GM12878 (cell line): ENCODE measurements at regions not wholly inside any gene's neighbourhood (a gene's known extent, or its start where the extent isn't known, plus 50 kb on each side); places are given as distances from the start of the nearest gene placed in this dataset.
"Not testable (repeated sequence)": the region's sequence is repeated elsewhere in the genome, so short reads cannot be mapped to it uniquely, and the experiment has no call there.

Experiments used
- ATAC-seq: fragments of 200-7000 bp; cut with Tn5 transposase; 3 replicates; pipeline ENCODE4 v1.9.1; 2020; ENCODE audit warnings: mild to moderate bottlenecking, moderate library complexity
- BruUV-seq: library from RNA; stranded (reverse); fragments of 400-500 nt; replicated peaks from 2 replicates; lab custom pipeline; 2021; lab: Mats Ljungman, UMichigan
- CTCF ChIA-PET: fragments of 300-600 bp; sonication (Branson Sonifier 250); formaldehyde crosslinking; extraction: SDS; loops from one replicate; lab custom pipeline; 2021; ENCODE audit warnings: inconsistent platforms; lab: Yijun Ruan, JAX
- POLR2A ChIA-PET: fragments of 350-600 bp; formaldehyde crosslinking; extraction: SDS; loops from one replicate; lab custom pipeline; 2021; ENCODE audit warnings: inconsistent platforms; lab: Charles Lee
- RAD21 ChIA-PET: fragments of 300-600 bp; sonication (Branson Sonifier 250); formaldehyde crosslinking; loops from one replicate; lab custom pipeline; 2023; ENCODE audit warnings: antibody characterized with exemption; ENCODE audit not compliant: unreplicated experiment; lab: Charles Lee
- SMC1A ChIA-PET: fragments of 300-600 bp; sonication (Branson Sonifier 250); formaldehyde crosslinking; loops from one replicate; lab custom pipeline; 2023; ENCODE audit not compliant: unreplicated experiment, uncharacterized antibody; lab: Charles Lee
- DNase-seq: peaks from one replicate; pipeline ENCODE4 v3.0.0-alpha.2; 2011; ENCODE audit warnings: low read depth, low spot score
- FAIRE-seq: peaks from 3 replicates; lab custom pipeline; 2011; peaks lifted over from hg19 to GRCh38; lab: Jason Lieb, UNC
- H2AFZ ChIP-seq: 2 replicates; pipeline ENCODE4 v1.6.0; 2011; ENCODE audit warnings: low read depth, low read length, control low read depth; ENCODE audit not compliant: control insufficient read depth
- H3K27ac ChIP-seq: 2 replicates; pipeline ENCODE4 v1.5.1; 2011; ENCODE audit warnings: control low read depth; ENCODE audit not compliant: control insufficient read depth, insufficient read depth
- H3K27me3 ChIP-seq, 2 experiments: replicated peaks in 1 of 2; 2 replicates each; pipeline versions ENCODE4 v1.6.0 to v1.6.1; 2011; ENCODE audit warnings: low read length in 1 of 2; ENCODE audit not compliant: control insufficient read depth in 2 of 2, insufficient read depth in 2 of 2
- H3K36me3 ChIP-seq, 2 experiments: 2 replicates each; pipeline ENCODE4 v1.5.1; 2011; ENCODE audit warnings: low read length in 1 of 2; ENCODE audit not compliant: control insufficient read depth in 2 of 2, insufficient read depth in 2 of 2
- H3K4me1 ChIP-seq: 2 replicates; pipeline ENCODE4 v1.6.1; 2011; ENCODE audit warnings: mild to moderate bottlenecking, low read length, moderate library complexity, mixed read lengths; ENCODE audit not compliant: control insufficient read depth, insufficient read depth
- H3K4me2 ChIP-seq: 2 replicates; pipeline ENCODE4 v1.6.0; 2011; ENCODE audit warnings: control low read depth; ENCODE audit not compliant: control insufficient read depth, insufficient read depth
- H3K4me3 ChIP-seq: fragments of 200-600 bp; sonication (generic); 2 replicates; pipeline ENCODE4 v1.5.1; 2016
- H3K79me2 ChIP-seq: 2 replicates; pipeline ENCODE4 v1.6.0; 2011; ENCODE audit warnings: low read length; ENCODE audit not compliant: control insufficient read depth, insufficient read depth
- H3K9ac ChIP-seq: 2 replicates; pipeline ENCODE4 v1.8.0; 2011; ENCODE audit warnings: low read length, control low read depth, mixed read lengths; ENCODE audit not compliant: control insufficient read depth, insufficient read depth
- H3K9me3 ChIP-seq: replicated peaks from 3 replicates; pipeline ENCODE4 v1.5.1; 2011; ENCODE audit warnings: mild to moderate bottlenecking, low read length; ENCODE audit not compliant: control insufficient read depth, insufficient read depth
- H4K20me1 ChIP-seq: 2 replicates; pipeline ENCODE4 v1.6.0; 2011; ENCODE audit not compliant: control insufficient read depth, insufficient read depth
- ATF3 ChIP-seq: IDR thresholded peaks from 2 replicates; pipeline ENCODE4 v1.6.1; 2011; ENCODE audit warnings: low read depth, mild to moderate bottlenecking, low read length, moderate library complexity, borderline replicate concordance; ENCODE audit errors: extremely low read depth
- EED ChIP-seq: sonication (generic); IDR thresholded peaks from 2 replicates; pipeline ENCODE4 v1.6.1; 2016; ENCODE audit warnings: antibody characterized with exemption, low read depth
- NRF1 ChIP-seq: conservative IDR thresholded peaks from 2 replicates; pipeline ENCODE4 v1.6.1; 2011; ENCODE audit warnings: mild to moderate bottlenecking, low read depth, low read length, improper control_type of control experiment
- RCOR1 ChIP-seq: conservative IDR thresholded peaks from 2 replicates; pipeline ENCODE4 v1.6.1; 2012; ENCODE audit warnings: low read depth, low read length, improper control_type of control experiment
- ZSCAN29 ChIP-seq: fragments of 450-650 bp; IDR thresholded peaks from 2 replicates; pipeline ENCODE4 v1.6.1; 2017; ENCODE audit warnings: mild to moderate bottlenecking, moderate library complexity
- WGBS: methylation state at CpG from one replicate; pipeline ENCODE4 v1.1.6; 2016; ENCODE audit warnings: low lambda C conversion rate; ENCODE audit not compliant: insufficient replicate concordance, insufficient coverage; ENCODE audit errors: missing lambda C conversion rate; 5-methylcytosine and 5-hydroxymethylcytosine counted together
- in situ Hi-C: fragments of 300-500 bp; cut with MboI; formaldehyde crosslinking; loops from 9 replicates; pipeline ENCODE4 v1.14.3; 2018; ENCODE audit warnings: mixed read lengths
- intact Hi-C: fragments of 100-400 bp; cut with micrococcal nuclease; formaldehyde crosslinking; loops from one replicate; pipeline ENCODE4 v1.14.2; 2022; ENCODE audit not compliant: unreplicated experiment
- TF ChIP-seq, protein P1 (sequence below): fragments of 450-650 bp; IDR thresholded peaks from 2 replicates; pipeline ENCODE4 v1.6.1; 2016; ENCODE audit warnings: mild to moderate bottlenecking, moderate library complexity, borderline replicate concordance

DNA sequence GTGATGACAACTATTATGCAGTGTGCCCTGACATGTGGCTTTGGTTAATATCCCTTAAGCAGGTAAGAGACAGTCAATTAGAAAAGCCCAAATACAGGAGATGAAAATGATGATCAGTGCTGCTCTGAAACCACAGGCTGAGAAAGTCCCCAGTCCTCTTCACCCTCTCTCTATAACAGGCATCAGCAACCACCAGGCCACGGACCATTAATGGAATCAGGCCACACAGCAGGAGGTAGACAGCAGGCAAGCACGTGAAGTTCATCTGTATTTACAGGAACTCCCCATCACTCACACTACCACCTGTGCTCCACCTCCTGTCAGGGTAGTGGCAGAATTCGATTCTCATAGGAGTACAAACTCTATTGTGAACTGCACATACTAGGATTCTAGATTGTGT is 591.6 kb upstream of the CYLC2 start:
- no peaks in the 10 kb centered on the region for H3K27me3 ChIP-seq
- BruUV-seq: no TSS peak
- in situ Hi-C loops (no loop called here), intact Hi-C loops (no loop called here)
- no peaks in the 10 kb centered on the region for H4K20me1 ChIP-seq
- H3K4me1 ChIP-seq: no peaks in the 10 kb centered on the region
- H3K36me3 ChIP-seq: no peaks in the 10 kb centered on the region
- H3K4me3 ChIP-seq: no peak overlapping the region
- SMC1A ChIA-PET: no interaction called here
- TF ChIP-seq ZSCAN29 (no peak), RCOR1 (no peak)
- H3K9me3 ChIP-seq: no peaks in the 10 kb centered on the region
- 6% methylated on average over 3 of the region's 3 CpGs for WGBS
- no peak for ATAC-seq
- H3K4me2 ChIP-seq: no peak overlapping the region
- H3K27ac ChIP-seq: no peak overlapping the region
- no peaks in the 10 kb centered on the region for H3K79me2 ChIP-seq
- no peak overlapping the region for H3K9ac ChIP-seq
- CTCF ChIA-PET: no interaction called here
- POLR2A ChIA-PET: no interaction called here
- H2AFZ ChIP-seq: no peak overlapping the region
- RAD21 ChIA-PET: no interaction called here
- no peak for DNase-seq
- FAIRE-seq: no peak

DNA sequence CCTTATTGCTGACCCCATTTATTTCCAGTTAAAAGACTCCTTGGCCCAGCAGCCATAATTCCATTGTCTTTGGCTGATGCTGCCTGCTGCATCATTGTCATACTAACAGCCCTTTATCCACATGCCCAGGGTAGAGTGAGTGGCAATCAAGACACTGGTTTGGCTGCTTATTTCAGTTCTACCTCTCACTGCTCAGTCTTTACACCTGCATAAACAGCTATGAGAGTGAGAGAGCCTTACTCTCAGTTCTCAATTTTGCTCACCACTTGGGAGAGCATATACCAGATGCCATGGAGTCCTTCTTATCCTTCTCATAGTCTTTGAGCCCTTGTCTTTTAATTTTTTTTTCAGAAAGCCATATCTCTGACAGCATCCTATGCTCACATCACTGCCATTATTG is 596.9 kb upstream of the CYLC2 start:
- no peak overlapping the region for H2AFZ ChIP-seq
- SMC1A ChIA-PET: no interaction called here
- no peak overlapping the region for H3K4me2 ChIP-seq
- no peak overlapping the region for H3K4me3 ChIP-seq
- RAD21 ChIA-PET: no interaction called here
- BruUV-seq: no TSS peak
- H3K27ac ChIP-seq: no peak overlapping the region
- H3K9ac ChIP-seq: no peak overlapping the region
- TF ChIP-seq, protein P1, sequence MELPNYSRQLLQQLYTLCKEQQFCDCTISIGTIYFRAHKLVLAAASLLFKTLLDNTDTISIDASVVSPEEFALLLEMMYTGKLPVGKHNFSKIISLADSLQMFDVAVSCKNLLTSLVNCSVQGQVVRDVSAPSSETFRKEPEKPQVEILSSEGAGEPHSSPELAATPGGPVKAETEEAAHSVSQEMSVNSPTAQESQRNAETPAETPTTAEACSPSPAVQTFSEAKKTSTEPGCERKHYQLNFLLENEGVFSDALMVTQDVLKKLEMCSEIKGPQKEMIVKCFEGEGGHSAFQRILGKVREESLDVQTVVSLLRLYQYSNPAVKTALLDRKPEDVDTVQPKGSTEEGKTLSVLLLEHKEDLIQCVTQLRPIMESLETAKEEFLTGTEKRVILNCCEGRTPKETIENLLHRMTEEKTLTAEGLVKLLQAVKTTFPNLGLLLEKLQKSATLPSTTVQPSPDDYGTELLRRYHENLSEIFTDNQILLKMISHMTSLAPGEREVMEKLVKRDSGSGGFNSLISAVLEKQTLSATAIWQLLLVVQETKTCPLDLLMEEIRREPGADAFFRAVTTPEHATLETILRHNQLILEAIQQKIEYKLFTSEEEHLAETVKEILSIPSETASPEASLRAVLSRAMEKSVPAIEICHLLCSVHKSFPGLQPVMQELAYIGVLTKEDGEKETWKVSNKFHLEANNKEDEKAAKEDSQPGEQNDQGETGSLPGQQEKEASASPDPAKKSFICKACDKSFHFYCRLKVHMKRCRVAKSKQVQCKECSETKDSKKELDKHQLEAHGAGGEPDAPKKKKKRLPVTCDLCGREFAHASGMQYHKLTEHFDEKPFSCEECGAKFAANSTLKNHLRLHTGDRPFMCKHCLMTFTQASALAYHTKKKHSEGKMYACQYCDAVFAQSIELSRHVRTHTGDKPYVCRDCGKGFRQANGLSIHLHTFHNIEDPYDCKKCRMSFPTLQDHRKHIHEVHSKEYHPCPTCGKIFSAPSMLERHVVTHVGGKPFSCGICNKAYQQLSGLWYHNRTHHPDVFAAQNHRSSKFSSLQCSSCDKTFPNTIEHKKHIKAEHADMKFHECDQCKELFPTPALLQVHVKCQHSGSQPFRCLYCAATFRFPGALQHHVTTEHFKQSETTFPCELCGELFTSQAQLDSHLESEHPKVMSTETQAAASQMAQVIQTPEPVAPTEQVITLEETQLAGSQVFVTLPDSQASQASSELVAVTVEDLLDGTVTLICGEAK: no peak
- TF ChIP-seq EED: 0 out of 2 replicates have a peak, but pooled peaks have one; percentile 24
- TF ChIP-seq NRF1: no peak
- no peak for TF ChIP-seq ATF3
- POLR2A ChIA-PET: no interaction called here
- no peaks in the 10 kb centered on the region for H3K9me3 ChIP-seq
- H3K27me3 ChIP-seq: no peaks in the 10 kb centered on the region
- ATAC-seq: no peak
- CTCF ChIA-PET: interaction anchor here (1.0 kb wide), 1 partner anchor 8 kb away, joined by 3 read pairs; no protein-coding TSS in a partner anchor
- no peaks in the 10 kb centered on the region for H3K36me3 ChIP-seq
- DNase-seq: no peak
- no peaks in the 10 kb centered on the region for H4K20me1 ChIP-seq
- intact Hi-C loops (no loop called here), in situ Hi-C loops (no loop called here)
- H3K79me2 ChIP-seq: no peaks in the 10 kb centered on the region
- H3K4me1 ChIP-seq: no peaks in the 10 kb centered on the region
- no peak for FAIRE-seq

- H3K4me2 ChIP-seq, FAIRE-seq, H2AFZ ChIP-seq, H3K36me3 ChIP-seq, BruUV-seq, SMC1A ChIA-PET, CTCF ChIA-PET, RAD21 ChIA-PET, H3K9me3 ChIP-seq, in situ Hi-C loops, intact Hi-C loops, H3K27ac ChIP-seq, H3K27me3 ChIP-seq, H3K79me2 ChIP-seq, DNase-seq, POLR2A ChIA-PET, H3K4me3 ChIP-seq, H4K20me1 ChIP-seq, H3K4me1 ChIP-seq, ATAC-seq, H3K9ac ChIP-seq: not testable (repeated sequence)
- 30% methylated on average over 2 of the region's 2 CpGs for WGBS
Measured at GRCh38 chr9:102385620-102386019, 609.5 kb upstream of the CYLC2 start.
